Neural progenitor cell (in vitro differentiated cells): ENCODE measurements at regions not wholly inside any gene's neighbourhood (a gene's known extent, or its start where the extent isn't known, plus 50 kb on each side); places are given as distances from the start of the nearest gene placed in this dataset.

Source experiments
- CTCF ChIP-seq: fragments of 200-600 bp; sonication (generic); IDR thresholded peaks from 2 replicates; pipeline ENCODE4 v1.5.1; 2017; ENCODE audit warnings: antibody characterized with exemption, mild to moderate bottlenecking
- EZH2 ChIP-seq: fragments of 200-600 bp; sonication (generic); IDR thresholded peaks from 2 replicates; pipeline ENCODE4 v1.6.1; 2017; ENCODE audit warnings: antibody characterized with exemption, mild to moderate bottlenecking, moderate library complexity

GRCh38 chr6:170209354-170210025 is 81.4 kb downstream of the DLL1 start:
- TF ChIP-seq CTCF (no peak), EZH2 (no peak)
